GM12872 (cell line): ENCODE measurements at regions not wholly inside any gene's neighbourhood (a gene's known extent, or its start where the extent isn't known, plus 50 kb on each side); places are given as distances from the start of the nearest gene placed in this dataset.

Source experiments
- TF ChIP-seq, protein P1 (sequence below): IDR thresholded peaks from 3 replicates; pipeline ENCODE4 v1.5.1; 2011; ENCODE audit warnings: low read depth, mild to moderate bottlenecking, low read length, moderate library complexity; ENCODE audit not compliant: insufficient read depth

GRCh38 chr2:8480915-8481314 lies 200.9 kb upstream of the ID2 start:
- TF ChIP-seq, protein P1, sequence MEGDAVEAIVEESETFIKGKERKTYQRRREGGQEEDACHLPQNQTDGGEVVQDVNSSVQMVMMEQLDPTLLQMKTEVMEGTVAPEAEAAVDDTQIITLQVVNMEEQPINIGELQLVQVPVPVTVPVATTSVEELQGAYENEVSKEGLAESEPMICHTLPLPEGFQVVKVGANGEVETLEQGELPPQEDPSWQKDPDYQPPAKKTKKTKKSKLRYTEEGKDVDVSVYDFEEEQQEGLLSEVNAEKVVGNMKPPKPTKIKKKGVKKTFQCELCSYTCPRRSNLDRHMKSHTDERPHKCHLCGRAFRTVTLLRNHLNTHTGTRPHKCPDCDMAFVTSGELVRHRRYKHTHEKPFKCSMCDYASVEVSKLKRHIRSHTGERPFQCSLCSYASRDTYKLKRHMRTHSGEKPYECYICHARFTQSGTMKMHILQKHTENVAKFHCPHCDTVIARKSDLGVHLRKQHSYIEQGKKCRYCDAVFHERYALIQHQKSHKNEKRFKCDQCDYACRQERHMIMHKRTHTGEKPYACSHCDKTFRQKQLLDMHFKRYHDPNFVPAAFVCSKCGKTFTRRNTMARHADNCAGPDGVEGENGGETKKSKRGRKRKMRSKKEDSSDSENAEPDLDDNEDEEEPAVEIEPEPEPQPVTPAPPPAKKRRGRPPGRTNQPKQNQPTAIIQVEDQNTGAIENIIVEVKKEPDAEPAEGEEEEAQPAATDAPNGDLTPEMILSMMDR, result no peak

DNA sequence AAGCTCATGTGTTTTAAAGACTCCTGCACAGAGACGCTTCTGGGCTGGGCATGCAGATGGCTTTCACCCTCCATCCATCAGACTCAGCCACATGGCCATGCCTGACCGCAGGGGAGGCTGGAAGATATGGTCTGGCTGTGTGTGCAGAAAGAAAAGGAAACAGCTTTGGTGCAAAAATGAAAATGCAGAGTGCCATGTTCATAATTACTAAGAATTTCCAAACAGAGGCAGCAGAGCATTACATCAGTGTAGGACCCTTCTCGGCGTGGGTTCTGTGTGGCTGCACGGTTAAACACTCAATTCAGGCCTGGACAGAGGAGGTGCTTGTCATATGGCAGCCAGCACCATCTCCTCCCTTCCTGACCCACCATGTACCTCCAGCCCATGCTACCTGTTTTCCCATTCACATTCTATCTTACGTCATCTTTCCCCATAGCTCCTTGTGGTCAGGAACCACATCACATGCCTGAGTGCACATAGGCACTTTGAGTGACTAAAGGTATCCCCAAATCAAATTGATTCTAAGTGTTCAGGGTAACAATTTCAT lies 200.3 kb upstream of the ID2 start:
- TF ChIP-seq, protein P1, result 0 out of 3 replicates have a peak, but pooled peaks have one; percentile 8

DNA sequence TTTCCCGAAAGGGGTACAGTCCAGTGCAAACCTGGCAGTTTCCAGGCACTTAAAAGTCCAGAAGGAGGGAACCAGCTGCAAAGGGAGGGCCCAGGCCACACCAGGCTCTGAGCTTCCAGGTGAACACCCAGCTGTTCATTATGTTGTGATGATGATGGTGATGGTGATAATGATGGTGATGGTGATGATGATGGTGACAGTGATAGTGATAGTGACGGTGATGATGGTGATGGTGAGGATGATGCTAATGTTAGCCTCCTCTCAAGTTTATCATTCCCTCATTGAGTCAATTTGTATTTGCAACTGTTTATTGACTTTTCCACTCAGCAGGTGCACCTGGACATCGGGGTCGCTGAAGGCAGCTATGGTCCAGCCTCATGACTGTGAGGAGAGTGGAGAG lies 199.4 kb upstream of the ID2 start:
- TF ChIP-seq, protein P1, result no peak

- TF ChIP-seq, protein P1, result no peak
Measured at GRCh38 chr2:8484502-8485283, 197.2 kb upstream of the ID2 start.

DNA sequence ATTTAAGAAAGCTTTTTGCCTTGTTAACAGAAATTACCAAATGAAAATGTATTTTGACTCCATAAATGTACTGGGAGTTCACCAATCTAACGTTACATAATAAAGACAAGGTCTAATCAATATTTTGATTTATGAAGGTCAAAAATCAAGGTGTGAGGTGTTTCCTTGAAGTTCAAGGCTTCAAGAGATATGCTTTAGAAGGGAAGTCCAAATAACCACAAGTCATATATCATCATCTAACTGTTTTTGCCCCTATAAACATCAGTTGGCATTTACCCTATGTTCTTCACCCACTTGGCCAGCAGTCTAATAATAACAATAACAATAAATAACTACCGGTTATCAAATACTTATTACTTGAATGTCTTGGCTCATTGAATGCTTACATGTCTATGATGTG lies 196.1 kb upstream of the ID2 start:
- TF ChIP-seq, protein P1, result no peak

- TF ChIP-seq, protein P1, result no peak
Measured at GRCh38 chr2:8486141-8486540, 195.7 kb upstream of the ID2 start.

- TF ChIP-seq, protein P1, result no peak
Measured at GRCh38 chr2:8487461-8487932, 194.4 kb upstream of the ID2 start.
